Hematopoietic multipotent progenitor cell treated with erythropoietin and hydrocortisone succinate and interleukin-3 and kit ligand, for 8 days (in vitro differentiated cells): ENCODE measurements at regions not wholly inside any gene's neighbourhood (a gene's known extent, or its start where the extent isn't known, plus 50 kb on each side); places are given as distances from the start of the nearest gene placed in this dataset.
"Not testable (repeated sequence)": the region's sequence is repeated elsewhere in the genome, so short reads cannot be mapped to it uniquely, and the experiment has no call there.

Experiments
- DNase-seq: peaks from one replicate; pipeline ENCODE4 v3.0.0-alpha.2; 2015

GRCh38 chr6:4725136-4725760 lies 51.0 kb upstream of the CDYL start:
- DNase-seq = not testable (repeated sequence)

DNA sequence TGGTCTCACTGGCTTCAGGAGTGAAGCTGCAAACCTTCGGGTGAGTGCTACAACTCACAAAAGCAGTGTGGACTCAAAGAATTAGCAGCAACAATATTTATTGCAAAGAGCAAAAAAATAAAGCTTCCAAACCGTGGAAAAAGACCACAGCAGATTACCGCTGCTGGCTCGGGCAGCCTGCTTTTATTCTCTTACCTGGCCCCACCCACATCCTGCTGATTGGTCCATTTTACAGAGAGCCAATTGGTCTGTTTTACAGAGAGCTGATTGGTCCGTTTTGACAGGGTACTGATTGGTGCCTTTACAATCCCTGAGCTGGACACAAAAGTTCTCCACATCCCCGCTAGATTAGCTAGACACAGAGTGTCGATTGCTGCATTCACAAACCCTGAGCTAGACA lies 51.5 kb upstream of the CDYL start:
- not testable (repeated sequence) for DNase-seq

DNA sequence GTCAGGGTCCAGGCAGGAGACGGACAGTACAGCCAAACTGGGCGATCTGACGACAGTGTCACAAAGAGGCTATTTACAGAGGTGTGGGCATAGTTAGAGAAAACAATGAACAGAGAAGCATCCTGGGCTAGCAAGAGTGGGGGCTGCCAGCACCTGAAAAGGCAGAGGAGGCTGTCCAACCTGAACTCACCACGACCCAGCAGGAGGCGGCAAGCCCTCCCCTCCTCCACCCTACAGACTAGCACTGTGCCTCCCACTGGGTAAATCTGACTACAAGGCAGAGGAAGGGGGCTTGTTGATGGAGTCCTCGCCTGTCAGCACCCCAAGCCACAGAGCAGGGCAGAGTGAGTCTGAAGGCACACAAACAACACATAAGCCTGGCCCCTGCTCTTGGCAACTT lies 52.8 kb upstream of the CDYL start:
- no peak for DNase-seq

DNA sequence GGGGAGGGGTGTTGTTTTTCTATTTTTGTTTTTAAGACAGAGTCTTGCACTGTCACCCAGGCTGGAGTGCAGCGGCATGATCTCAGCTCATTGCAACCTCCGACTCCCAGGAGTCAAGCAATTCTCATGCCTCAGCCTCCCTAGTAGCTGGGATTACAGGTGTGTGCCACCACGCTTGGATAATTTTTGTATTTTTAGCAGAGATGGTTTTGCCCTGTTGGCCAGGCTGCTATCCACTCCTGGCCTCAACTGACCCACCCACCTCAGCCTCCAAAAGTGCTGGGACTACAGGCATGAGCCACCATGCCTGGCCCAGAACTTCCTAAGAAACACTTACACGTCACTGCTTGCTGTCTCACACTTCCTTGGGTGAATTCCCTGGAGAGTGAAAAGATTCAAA lies 54.8 kb upstream of the CDYL start:
- DNase-seq = not testable (repeated sequence)

DNA sequence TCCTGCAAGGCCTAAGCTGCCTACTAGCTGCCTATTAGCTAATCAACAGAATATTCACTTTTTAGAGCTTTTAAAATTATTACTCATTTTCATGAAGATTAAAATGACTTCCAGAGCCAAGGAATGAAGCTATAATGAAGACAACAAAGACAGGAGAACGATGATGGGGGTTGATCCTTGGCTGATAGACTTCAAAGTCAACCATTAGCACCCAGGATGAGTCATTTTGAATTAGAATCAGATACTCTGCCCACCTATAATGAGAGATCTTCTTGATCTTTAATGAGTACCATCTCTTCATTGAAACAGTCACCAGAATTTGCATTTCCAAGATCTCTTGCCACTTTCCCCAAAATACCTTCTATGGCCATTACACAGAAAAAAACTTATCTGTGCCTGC lies 56.7 kb upstream of the CDYL start:
- DNase-seq = no peak

- no peak for DNase-seq
Observed at GRCh38 chr6:4717856-4718255, 58.3 kb upstream of the CDYL start.

GRCh38 chr6:4717124-4717523 lies 59.1 kb upstream of the CDYL start:
- no peak for DNase-seq

DNA sequence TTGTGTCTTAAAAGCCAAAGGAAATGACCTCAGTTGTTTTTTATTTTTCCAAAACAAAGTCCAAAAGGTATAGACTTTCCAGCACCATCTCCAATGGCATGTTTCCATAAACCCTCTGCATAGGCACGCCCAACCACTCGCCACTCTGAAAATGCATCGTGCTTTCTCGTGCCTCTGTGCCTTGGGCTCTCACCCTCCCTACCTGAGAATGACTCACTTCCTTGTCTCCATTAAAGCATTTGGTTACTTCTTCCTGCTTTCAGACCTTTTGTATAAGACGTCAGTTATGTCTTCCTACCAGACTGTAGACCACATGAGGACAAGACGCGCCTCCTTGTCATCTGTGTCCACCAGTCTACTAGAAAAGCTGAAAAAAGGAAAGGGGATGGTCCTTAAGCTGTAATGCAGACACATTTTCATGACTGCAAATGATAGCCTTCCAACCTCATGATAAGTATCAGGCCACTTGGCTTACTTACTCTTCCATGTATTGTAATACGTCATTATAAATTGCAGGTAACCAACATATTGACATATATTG lies 61.2 kb upstream of the CDYL start:
- no peak for DNase-seq

- DNase-seq = no peak
Observed at GRCh38 chr6:4712291-4712690, 63.9 kb upstream of the CDYL start.

GRCh38 chr6:4707011-4707410 lies 69.2 kb upstream of the CDYL start:
- DNase-seq = no peak

GRCh38 chr6:4705809-4706208 lies 70.4 kb upstream of the CDYL start:
- no peak for DNase-seq

DNA sequence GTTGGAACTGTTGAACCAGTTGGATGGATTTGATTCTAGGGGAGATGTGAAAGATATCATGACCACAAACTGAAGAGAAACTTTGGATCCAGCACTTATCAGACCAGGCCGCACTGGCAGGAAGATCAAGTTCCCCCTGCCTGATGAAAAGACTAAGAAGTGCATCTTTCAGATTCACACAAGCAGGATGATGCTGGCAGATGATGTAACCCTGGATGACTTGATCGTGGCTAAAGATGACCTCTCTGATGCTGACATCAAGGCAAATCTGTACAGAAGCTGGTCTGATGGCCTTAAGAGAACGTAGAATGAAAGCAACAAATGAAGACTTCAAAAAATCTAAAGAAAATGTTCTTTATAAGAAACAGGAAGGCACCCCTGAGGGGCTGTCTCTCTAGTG lies 72.8 kb upstream of the CDYL start:
- DNase-seq = no peak

DNA sequence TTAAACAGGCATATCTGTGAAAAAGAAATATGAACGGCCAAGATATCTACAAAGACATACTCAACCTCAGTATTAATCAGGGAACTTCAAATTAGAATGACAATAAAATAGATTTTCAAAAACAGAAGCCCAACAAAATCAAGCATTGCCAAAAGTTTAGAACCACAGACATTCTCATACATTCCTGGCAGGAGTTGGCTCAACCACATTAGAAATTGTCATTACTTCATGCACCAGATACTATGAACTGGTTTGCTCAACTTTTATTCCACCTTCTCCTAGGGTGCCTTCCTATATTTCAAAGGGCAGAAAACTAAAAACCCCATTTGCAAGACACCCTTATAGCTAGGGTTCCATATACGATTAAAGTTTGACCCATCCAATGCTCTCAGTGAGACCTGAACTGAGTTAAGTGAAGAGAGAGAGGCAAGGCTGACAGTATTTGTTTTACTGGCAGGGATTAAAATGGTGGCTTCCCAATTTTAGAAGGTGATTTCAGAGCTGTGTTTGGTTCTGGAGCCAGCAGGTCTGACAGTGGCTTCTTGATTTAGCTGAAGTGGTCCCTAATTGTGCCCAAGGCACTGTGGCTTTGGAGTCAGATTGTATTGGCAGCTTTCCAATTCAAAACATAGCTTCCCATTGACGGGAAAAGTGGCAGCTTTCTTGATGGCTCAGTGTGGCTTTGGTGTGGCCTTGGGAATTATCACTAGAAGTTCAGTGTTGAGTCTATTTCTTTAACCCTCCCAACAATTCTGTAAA lies 77.1 kb upstream of the CDYL start:
- no peak for DNase-seq

GRCh38 chr6:4693173-4693970 lies 82.8 kb upstream of the CDYL start:
- DNase-seq = no peak

DNA sequence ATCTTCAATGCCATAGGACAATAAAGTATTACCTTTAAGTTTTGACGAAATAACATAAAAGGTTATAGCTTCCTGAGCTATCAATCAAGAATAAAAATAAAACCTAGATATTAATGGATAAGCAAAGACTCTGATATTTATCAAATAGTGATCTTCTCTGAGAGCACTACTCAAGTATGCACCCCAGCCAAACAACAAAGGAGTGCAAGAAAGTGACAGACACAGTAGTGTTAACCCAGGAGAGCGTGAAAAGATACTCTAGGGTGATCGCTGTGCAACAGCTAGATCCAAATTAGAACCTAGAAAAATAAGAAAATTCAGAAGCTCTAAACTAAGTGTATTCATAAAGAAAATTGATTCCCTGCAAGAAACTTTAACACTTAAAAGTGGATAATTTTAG lies 83.5 kb upstream of the CDYL start:
- no peak for DNase-seq

DNA sequence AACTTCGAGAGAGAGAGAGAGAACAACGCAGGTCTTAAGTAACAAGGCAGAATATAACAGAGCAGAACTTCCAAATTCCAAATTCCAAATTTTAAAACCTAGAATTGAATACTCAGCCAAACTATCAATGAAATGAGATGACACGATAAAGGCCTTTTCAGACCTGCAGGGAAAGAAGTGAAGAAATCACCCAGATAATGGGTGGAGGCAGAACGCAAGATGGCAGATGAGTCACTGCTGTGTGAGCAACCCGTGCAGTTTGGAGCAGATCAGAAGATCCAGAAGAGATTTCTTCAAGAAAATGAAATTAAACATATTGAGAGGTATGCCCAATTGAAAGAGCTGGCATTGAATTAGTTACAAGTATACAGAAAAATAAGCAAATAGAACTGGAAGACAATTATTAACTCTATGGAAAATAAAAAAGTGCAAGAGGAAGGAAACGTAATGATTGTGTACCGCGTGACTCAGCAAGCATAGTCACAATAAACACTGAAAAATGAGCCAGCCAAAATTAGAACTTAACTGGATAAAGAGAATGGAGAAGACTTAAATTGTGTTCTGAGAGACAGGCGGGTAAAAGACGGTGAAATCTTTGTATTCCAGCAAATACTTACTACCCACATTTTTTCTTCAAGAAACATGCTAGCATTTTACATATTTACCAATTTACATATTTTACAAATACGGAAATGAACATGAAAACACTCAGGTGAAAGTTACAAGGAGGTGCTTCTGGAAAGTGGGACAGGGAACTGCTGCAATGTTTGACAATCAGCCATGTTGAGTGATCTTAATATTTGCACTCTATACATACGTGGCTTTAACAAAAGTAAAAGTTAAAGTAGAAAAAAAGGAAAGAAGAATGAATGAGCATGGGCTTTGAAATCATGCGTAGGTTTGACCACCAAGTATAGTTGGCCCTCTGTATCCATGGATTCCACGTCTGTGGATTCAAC lies 87.9 kb upstream of the CDYL start:
- DNase-seq = peak; percentile 58

DNA sequence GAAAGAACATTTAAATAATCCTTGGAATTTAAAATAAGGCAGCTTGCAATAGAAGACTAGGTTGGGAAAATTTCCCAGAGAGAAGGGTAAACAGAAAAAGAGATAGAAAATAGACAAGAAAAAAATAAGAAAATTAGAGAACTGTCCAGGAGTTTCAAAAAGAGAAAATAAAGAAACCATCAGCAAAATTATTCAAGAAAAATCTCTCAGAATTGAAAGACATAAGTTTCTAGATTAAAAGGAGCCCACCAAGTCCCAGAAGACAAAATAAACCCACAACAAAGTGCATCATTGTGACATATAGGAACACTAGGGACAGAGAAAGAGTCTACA lies 88.6 kb upstream of the CDYL start:
- no peak for DNase-seq

DNA sequence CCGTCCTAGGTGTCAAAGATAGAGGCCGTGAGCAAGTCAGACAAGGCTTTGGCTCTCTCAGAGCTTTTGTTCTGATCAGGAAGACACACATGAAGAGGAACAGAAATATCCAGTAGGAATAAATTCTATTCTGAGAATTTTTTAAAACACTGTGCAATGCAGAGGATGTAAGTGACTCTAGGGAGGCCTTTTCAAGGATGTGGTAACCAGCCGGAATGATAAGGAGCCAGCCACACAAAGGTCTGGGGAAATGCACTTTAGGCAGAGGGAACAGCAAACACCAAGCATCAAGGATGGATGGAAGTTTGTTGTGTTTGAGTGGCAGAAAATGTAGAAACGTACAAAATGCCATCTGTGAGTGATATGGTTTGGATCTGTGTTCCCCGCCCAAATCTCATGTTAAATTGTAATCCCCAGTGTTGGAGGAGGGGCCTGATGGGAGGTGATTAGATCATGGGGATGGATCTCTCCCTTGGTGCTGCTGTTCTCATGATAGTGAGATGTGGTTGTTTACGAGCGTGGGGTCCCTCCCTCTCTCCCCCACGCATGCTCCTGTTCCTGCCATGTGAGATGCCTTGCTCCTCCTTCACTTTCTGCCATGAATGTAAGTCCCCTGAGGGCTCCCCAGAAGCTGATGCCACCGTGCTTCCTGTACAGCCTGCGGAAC lies 93.6 kb upstream of the CDYL start:
- peak; percentile 12 for DNase-seq

- DNase-seq = no peak
Observed at GRCh38 chr6:4678506-4679300, 97.5 kb upstream of the CDYL start.

DNA sequence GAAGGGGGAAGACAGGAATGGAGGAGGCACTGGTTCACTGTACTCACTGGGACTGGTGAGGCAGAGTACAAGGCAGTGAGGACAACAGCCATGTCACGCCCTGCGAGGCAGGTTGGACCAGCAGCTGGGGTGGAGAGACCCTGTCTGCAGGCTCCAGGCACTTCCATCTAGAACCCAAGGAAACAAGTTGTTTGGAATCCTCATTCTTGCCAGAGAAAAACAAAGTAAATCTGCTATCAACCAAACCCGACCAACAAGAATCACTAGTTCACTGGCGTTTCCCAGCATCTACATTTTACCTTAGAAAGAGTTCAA lies 98.5 kb upstream of the CDYL start:
- no peak for DNase-seq

DNA sequence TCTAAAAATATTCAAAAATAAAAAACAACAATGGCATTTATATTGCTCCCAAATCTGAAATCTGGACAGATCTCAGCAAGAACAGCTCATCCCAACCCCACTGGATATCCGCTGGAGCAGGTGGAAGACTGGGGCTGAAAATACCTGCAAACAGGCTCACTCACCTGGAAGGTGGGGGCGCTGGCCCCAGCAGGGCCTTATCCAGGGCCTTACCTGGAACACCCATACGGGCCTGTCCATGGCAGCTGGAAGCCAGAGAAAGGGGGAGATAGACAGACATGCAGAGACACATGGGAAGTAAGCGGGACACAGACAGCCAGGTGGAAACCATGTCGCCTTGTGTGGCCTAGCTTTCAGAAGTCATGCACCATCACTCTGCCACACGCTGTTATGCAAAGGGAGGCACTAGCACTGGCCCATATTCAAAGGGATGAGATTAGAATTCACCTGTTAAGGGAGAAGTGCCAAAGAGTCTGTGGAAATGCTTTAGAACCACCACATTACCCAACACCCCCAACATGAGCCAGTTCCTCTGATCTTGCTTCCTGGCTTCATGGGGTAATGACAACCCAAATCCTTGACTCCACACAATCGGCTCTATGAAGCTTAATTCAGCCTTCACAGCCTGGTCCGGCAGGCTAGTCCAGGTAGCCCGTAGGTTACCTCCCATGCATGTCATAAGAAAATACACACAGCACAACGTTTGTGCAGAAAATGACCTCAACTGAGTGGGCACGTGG lies 99.0 kb upstream of the CDYL start:
- no peak for DNase-seq
